ENCODE measurements at regions not wholly inside any gene's neighbourhood (a gene's known extent, or its start where the extent isn't known, plus 50 kb on each side); places are given as distances from the start of the nearest gene placed in this dataset.

DNA sequence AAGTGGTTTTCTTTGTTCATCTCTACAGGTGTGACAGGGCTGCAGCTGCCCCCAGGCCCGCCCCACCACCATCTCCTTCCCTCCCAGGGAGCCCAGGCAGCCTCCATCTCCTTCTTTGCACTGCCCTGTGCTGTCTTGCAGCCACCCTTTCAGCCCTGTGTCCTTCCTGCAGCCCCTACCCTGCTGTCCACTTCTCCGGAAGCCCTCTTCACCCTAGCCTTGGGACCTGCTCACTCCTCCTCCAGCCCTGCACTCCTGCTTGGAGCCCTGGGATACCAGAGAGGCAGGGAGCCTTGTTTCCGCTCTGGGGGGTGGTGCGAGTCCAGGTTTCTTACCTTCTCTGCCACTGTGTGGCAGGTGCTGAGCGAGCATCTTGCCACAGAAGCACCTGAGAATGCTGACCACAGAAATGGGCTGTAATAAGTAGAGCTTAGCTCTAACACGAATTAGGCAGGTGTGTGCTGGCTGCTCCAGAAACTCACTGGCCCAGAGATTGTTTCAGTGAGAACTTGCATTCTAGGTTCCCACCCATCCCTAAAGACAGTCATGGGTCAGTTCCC is 51.3 kb upstream of the GADD45G start:
- no peak for FAIRE-seq
- CTCF ChIA-PET, result interaction anchor here (2.1 kb wide), 1 partner anchor 235 kb away, joined by 9 read pairs; the partner anchor contains the start of gene SECISBP2

More for the DNA sequence above, 51.3 kb upstream of the GADD45G start:
- POLR2A ChIA-PET, result no interaction called here
- H3K4me3 ChIP-seq (replicated peaks in 1 of 3; ENCODE audit: insufficient read depth in 1 of 3, low read depth in 1 of 3, low read length in 3 of 3), result no peak overlapping the region
- no peak overlapping the region for H3K27ac ChIP-seq (ENCODE audit: insufficient read depth, low read depth, low read length)
- H4K20me1 ChIP-seq (replicated peaks; ENCODE audit: control insufficient read depth, extremely low read depth, insufficient read depth, low read length), result peaks cover 2% of the 10 kb centered on the region
- no TSS peak for BruUV-seq (replicated peaks)
- H2AFZ ChIP-seq (ENCODE audit: low read depth, low read length), result no peak overlapping the region
- H3K36me3 ChIP-seq (ENCODE audit: control insufficient read depth in 2 of 2, extremely low read depth in 1 of 2, insufficient read depth in 2 of 2, low read length in 2 of 2), result no peaks in the 10 kb centered on the region
- TF ChIP-seq, protein P1, sequence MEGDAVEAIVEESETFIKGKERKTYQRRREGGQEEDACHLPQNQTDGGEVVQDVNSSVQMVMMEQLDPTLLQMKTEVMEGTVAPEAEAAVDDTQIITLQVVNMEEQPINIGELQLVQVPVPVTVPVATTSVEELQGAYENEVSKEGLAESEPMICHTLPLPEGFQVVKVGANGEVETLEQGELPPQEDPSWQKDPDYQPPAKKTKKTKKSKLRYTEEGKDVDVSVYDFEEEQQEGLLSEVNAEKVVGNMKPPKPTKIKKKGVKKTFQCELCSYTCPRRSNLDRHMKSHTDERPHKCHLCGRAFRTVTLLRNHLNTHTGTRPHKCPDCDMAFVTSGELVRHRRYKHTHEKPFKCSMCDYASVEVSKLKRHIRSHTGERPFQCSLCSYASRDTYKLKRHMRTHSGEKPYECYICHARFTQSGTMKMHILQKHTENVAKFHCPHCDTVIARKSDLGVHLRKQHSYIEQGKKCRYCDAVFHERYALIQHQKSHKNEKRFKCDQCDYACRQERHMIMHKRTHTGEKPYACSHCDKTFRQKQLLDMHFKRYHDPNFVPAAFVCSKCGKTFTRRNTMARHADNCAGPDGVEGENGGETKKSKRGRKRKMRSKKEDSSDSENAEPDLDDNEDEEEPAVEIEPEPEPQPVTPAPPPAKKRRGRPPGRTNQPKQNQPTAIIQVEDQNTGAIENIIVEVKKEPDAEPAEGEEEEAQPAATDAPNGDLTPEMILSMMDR (IDR thresholded peaks at IDR 0.05; ENCODE audit: extremely low read depth in 1 of 2, insufficient read depth in 1 of 2, low read depth in 1 of 2, low read length in 2 of 2), result no peak
- TF ChIP-seq MYC (IDR thresholded peaks at IDR 0.05; ENCODE audit: low read depth, low read length), result no peak
- TF ChIP-seq, protein P2, sequence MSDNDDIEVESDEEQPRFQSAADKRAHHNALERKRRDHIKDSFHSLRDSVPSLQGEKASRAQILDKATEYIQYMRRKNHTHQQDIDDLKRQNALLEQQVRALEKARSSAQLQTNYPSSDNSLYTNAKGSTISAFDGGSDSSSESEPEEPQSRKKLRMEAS (IDR thresholded peaks at IDR 0.05; ENCODE audit: insufficient read depth, insufficient read length), result no peak
- TF ChIP-seq GATA2 (IDR thresholded peaks at IDR 0.05; ENCODE audit: insufficient read depth, insufficient read length, low read depth, low read length), result no peak
- TF ChIP-seq JUN (IDR thresholded peaks at IDR 0.05; ENCODE audit: borderline replicate concordance, insufficient read depth, insufficient read length, low read depth), result no peak
- TF ChIP-seq POLR2A (IDR thresholded peaks at IDR 0.05; ENCODE audit: low read depth, low read length), result no peak
- no peak for TF ChIP-seq EZH2 (IDR thresholded peaks at IDR 0.05; ENCODE audit: borderline replicate concordance, low read depth, low read length, severe bottlenecking)
- no peak for TF ChIP-seq FOS (IDR thresholded peaks at IDR 0.05; ENCODE audit: borderline replicate concordance, insufficient read depth, low read length)
- no peak for TF ChIP-seq POLR2AphosphoS5 (IDR thresholded peaks at IDR 0.05; ENCODE audit: insufficient read depth, low read depth, low read length)
- H3K27me3 ChIP-seq (ENCODE audit: control insufficient read depth in 2 of 2, insufficient read depth in 2 of 2, low read length in 2 of 2), result peaks cover 0 to 4% of the 10 kb centered on the region in 2 experiments
- no peak overlapping the region for H3K9ac ChIP-seq (replicated peaks; ENCODE audit: extremely low read depth, insufficient read depth, low read length)
- H3K4me1 ChIP-seq (ENCODE audit: control insufficient read depth, extremely low read depth, insufficient read depth, low read length), result peaks cover 12% of the 10 kb centered on the region
- no peak for DNase-seq (ENCODE audit: low read depth, low spot score)
- dilution Hi-C loops (cut with MboI; ENCODE audit: extremely low pct_ligation_motif_present, low sequenced_read_pairs), result no loop called here
- no peaks in the 10 kb centered on the region for H3K79me2 ChIP-seq (ENCODE audit: control insufficient read depth, insufficient read depth, low read length)
- no peak overlapping the region for H3K4me2 ChIP-seq (ENCODE audit: insufficient read depth, low read length)
- intact Hi-C loops (cut with micrococcal nuclease), result no loop called here
- H3K9me1 ChIP-seq (replicated peaks; ENCODE audit: control insufficient read depth, extremely low read depth, insufficient read depth, low read length), result no peaks in the 10 kb centered on the region
- no peaks in the 10 kb centered on the region for H3K9me3 ChIP-seq (replicated peaks; ENCODE audit: control insufficient read depth, insufficient read depth, low read length)

Data from endothelial cell of umbilical vein (primary cell).